ENCODE measurements at regions not wholly inside any gene's neighbourhood (a gene's known extent, or its start where the extent isn't known, plus 50 kb on each side); places are given as distances from the start of the nearest gene placed in this dataset.

GRCh38 chr1:147389532-147390184 is 147.2 kb downstream of the CHD1L start:
- no peaks in the 10 kb centered on the region for H3K27me3 ChIP-seq (ENCODE audit: control insufficient read depth in 4 of 4, insufficient read depth in 4 of 4, low read length in 3 of 4)
- no peak overlapping the region for H3K27ac ChIP-seq (ENCODE audit: low read depth in 1 of 2, low read length in 2 of 2)
- no peak for DNase-seq (ENCODE audit: low spot score)
- H3K36me3 ChIP-seq (ENCODE audit: control insufficient read depth in 4 of 4, insufficient read depth in 3 of 4, low read depth in 1 of 4, low read length in 3 of 4) = no peaks in the 10 kb centered on the region
- no peaks in the 10 kb centered on the region for H3K4me1 ChIP-seq (ENCODE audit: control insufficient read depth in 4 of 4, insufficient read depth in 4 of 4, low read length in 3 of 4)
- WGBS = 80% methylated on average over 8 of the region's 8 CpGs
- H3K9ac ChIP-seq (ENCODE audit: low read depth in 1 of 2, low read length in 2 of 2) = no peak overlapping the region
- TF ChIP-seq, protein P1, sequence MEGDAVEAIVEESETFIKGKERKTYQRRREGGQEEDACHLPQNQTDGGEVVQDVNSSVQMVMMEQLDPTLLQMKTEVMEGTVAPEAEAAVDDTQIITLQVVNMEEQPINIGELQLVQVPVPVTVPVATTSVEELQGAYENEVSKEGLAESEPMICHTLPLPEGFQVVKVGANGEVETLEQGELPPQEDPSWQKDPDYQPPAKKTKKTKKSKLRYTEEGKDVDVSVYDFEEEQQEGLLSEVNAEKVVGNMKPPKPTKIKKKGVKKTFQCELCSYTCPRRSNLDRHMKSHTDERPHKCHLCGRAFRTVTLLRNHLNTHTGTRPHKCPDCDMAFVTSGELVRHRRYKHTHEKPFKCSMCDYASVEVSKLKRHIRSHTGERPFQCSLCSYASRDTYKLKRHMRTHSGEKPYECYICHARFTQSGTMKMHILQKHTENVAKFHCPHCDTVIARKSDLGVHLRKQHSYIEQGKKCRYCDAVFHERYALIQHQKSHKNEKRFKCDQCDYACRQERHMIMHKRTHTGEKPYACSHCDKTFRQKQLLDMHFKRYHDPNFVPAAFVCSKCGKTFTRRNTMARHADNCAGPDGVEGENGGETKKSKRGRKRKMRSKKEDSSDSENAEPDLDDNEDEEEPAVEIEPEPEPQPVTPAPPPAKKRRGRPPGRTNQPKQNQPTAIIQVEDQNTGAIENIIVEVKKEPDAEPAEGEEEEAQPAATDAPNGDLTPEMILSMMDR (IDR thresholded peaks at IDR 0.05; ENCODE audit: low read depth, low read length, missing input control) = peak; percentile 72
- TF ChIP-seq RAD21 (IDR thresholded peaks at IDR 0.05) = peak; percentile 71 to 88
- TF ChIP-seq HNF4A (conservative IDR thresholded peaks at IDR 0.05) = no peak
- TF ChIP-seq MAX (IDR thresholded peaks at IDR 0.05) = no peak
- TF ChIP-seq JUND (IDR thresholded peaks at IDR 0.05) = no peak
- H3K9me3 ChIP-seq (ENCODE audit: control insufficient read depth in 4 of 4, low read length in 3 of 4) = no peaks in the 10 kb centered on the region
- no peak overlapping the region for H3K4me3 ChIP-seq (ENCODE audit: low read depth in 1 of 3, low read length in 3 of 3)

- no peak overlapping the region for H3K4me3 ChIP-seq (ENCODE audit: low read depth in 1 of 3, low read length in 3 of 3)
- no peaks in the 10 kb centered on the region for H3K36me3 ChIP-seq (ENCODE audit: control insufficient read depth in 4 of 4, insufficient read depth in 3 of 4, low read depth in 1 of 4, low read length in 3 of 4)
- whole genome bisulfite sequencing = 23% methylated on average over 3 of the region's 3 CpGs
- no peak overlapping the region for H3K27ac ChIP-seq (ENCODE audit: low read depth in 1 of 2, low read length in 2 of 2)
- no peaks in the 10 kb centered on the region for H3K27me3 ChIP-seq (ENCODE audit: control insufficient read depth in 4 of 4, insufficient read depth in 4 of 4, low read length in 3 of 4)
- TF ChIP-seq GABPA (IDR thresholded peaks at IDR 0.05 in 1 of 2, conservative IDR thresholded peaks at IDR 0.05 in 1 of 2) (no peak), NR2F2 (IDR thresholded peaks at IDR 0.05) (no peak), FOXA2 (IDR thresholded peaks at IDR 0.05) (no peak), ATF3 (IDR thresholded peaks at IDR 0.05) (no peak), HNF4A (conservative IDR thresholded peaks at IDR 0.05) (no peak), TAF1 (conservative IDR thresholded peaks at IDR 0.05) (no peak), RXRA (IDR thresholded peaks at IDR 0.05) (no peak), YY1 (IDR thresholded peaks at IDR 0.05) (no peak), HNF4G (IDR thresholded peaks at IDR 0.05) (no peak), RAD21 (IDR thresholded peaks at IDR 0.05) (no peak)
- TF ChIP-seq, protein P1 (IDR thresholded peaks at IDR 0.05; ENCODE audit: low read depth, low read length, missing input control) = no peak
- TF ChIP-seq, protein P2, sequence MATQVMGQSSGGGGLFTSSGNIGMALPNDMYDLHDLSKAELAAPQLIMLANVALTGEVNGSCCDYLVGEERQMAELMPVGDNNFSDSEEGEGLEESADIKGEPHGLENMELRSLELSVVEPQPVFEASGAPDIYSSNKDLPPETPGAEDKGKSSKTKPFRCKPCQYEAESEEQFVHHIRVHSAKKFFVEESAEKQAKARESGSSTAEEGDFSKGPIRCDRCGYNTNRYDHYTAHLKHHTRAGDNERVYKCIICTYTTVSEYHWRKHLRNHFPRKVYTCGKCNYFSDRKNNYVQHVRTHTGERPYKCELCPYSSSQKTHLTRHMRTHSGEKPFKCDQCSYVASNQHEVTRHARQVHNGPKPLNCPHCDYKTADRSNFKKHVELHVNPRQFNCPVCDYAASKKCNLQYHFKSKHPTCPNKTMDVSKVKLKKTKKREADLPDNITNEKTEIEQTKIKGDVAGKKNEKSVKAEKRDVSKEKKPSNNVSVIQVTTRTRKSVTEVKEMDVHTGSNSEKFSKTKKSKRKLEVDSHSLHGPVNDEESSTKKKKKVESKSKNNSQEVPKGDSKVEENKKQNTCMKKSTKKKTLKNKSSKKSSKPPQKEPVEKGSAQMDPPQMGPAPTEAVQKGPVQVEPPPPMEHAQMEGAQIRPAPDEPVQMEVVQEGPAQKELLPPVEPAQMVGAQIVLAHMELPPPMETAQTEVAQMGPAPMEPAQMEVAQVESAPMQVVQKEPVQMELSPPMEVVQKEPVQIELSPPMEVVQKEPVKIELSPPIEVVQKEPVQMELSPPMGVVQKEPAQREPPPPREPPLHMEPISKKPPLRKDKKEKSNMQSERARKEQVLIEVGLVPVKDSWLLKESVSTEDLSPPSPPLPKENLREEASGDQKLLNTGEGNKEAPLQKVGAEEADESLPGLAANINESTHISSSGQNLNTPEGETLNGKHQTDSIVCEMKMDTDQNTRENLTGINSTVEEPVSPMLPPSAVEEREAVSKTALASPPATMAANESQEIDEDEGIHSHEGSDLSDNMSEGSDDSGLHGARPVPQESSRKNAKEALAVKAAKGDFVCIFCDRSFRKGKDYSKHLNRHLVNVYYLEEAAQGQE (IDR thresholded peaks at IDR 0.05) = no peak
- no peaks in the 10 kb centered on the region for H3K4me1 ChIP-seq (ENCODE audit: control insufficient read depth in 4 of 4, insufficient read depth in 4 of 4, low read length in 3 of 4)
- no peaks in the 10 kb centered on the region for H3K9me3 ChIP-seq (ENCODE audit: control insufficient read depth in 4 of 4, low read length in 3 of 4)
- no peak for DNase-seq (ENCODE audit: low spot score)
- no peak overlapping the region for H3K9ac ChIP-seq (ENCODE audit: low read depth in 1 of 2, low read length in 2 of 2)
Measured at GRCh38 chr1:147390185-147390542, 147.7 kb downstream of the CHD1L start.
